ENCODE measurements at regions not wholly inside any gene's neighbourhood (a gene's known extent, or its start where the extent isn't known, plus 50 kb on each side); places are given as distances from the start of the nearest gene placed in this dataset.

DNA sequence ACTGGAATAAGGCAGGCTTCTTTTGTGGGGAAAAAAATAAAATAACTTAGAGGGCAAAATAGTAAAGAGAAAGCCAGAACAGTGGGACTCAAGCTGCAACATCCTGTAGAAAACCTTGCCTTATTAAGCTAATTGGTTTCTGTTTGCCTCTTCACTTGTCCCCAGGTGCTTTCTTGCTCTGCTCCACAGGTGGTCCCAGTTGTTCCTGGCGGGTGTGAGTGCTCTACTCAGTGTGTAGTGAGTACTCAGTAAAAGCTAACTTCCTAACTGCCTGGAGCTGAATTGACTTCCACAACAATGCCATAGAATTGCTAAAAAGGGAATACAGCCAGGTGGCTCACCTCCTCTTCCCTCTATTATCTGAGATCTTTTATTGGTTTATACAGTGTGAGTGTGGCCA, 930.2 kb downstream of the C4orf33 start:
- no peaks in the 10 kb centered on the region for H3K27me3 ChIP-seq (ENCODE audit: control insufficient read depth, insufficient read depth, low read length)
- dilution Hi-C loops (cut with HindIII; ENCODE audit: low sequenced_read_pairs, unreplicated experiment) (no loop called here), in situ Hi-C loops (cut with MboI; ENCODE audit: low sequenced_read_pairs) (no loop called here), intact Hi-C loops (cut with micrococcal nuclease) (no loop called here)
- no peak overlapping the region for H2BK15ac ChIP-seq (ENCODE audit: low read depth, low read length)
- no peaks in the 10 kb centered on the region for H3K36me3 ChIP-seq (ENCODE audit: control insufficient read depth, insufficient read depth, low read length)
- H3K9me1 ChIP-seq (ENCODE audit: insufficient read depth, low read length): no peaks in the 10 kb centered on the region
- DNase-seq (no peak), ATAC-seq (ENCODE audit: low read depth) (no peak)
- H2AK9ac ChIP-seq (replicated peaks; ENCODE audit: low read depth, low read length, poor library complexity): no peak overlapping the region
- no peak overlapping the region for H2AFZ ChIP-seq (replicated peaks; ENCODE audit: low read length, poor library complexity)
- H2AK5ac ChIP-seq (ENCODE audit: low read depth, low read length): no peak overlapping the region
- WGBS, 2 experiments (ENCODE audit: extremely low coverage in 2 of 2, insufficient read length in 1 of 2): no CpG with 5 or more reads among the region's 1 CpG
- no peak overlapping the region for H4K5ac ChIP-seq (ENCODE audit: low read depth, low read length)
- H3K4me2 ChIP-seq (ENCODE audit: low read depth, low read length): no peak overlapping the region
- H3K18ac ChIP-seq (ENCODE audit: low read depth, low read length): no peak overlapping the region
- TF ChIP-seq, protein P1, sequence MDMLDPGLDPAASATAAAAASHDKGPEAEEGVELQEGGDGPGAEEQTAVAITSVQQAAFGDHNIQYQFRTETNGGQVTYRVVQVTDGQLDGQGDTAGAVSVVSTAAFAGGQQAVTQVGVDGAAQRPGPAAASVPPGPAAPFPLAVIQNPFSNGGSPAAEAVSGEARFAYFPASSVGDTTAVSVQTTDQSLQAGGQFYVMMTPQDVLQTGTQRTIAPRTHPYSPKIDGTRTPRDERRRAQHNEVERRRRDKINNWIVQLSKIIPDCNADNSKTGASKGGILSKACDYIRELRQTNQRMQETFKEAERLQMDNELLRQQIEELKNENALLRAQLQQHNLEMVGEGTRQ (IDR thresholded peaks at IDR 0.05; ENCODE audit: low read depth, low read length): no peak
- TF ChIP-seq, protein P2, sequence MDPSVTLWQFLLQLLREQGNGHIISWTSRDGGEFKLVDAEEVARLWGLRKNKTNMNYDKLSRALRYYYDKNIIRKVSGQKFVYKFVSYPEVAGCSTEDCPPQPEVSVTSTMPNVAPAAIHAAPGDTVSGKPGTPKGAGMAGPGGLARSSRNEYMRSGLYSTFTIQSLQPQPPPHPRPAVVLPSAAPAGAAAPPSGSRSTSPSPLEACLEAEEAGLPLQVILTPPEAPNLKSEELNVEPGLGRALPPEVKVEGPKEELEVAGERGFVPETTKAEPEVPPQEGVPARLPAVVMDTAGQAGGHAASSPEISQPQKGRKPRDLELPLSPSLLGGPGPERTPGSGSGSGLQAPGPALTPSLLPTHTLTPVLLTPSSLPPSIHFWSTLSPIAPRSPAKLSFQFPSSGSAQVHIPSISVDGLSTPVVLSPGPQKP (IDR thresholded peaks at IDR 0.05; ENCODE audit: borderline replicate concordance, low read depth, low read length): no peak
- TF ChIP-seq RAD21 (IDR thresholded peaks at IDR 0.05; ENCODE audit: low read length) (no peak), RCOR1 (IDR thresholded peaks at IDR 0.05; ENCODE audit: insufficient replicate concordance, low read length) (no peak), POLR2A (IDR thresholded peaks at IDR 0.05; ENCODE audit: low read depth, low read length) (no peak), CHD1 (IDR thresholded peaks at IDR 0.05; ENCODE audit: low read depth, low read length) (no peak), FOS (IDR thresholded peaks at IDR 0.05; ENCODE audit: low read depth, low read length) (no peak), BHLHE40 (IDR thresholded peaks at IDR 0.05; ENCODE audit: low read depth, low read length) (no peak)
- TF ChIP-seq, protein P3, sequence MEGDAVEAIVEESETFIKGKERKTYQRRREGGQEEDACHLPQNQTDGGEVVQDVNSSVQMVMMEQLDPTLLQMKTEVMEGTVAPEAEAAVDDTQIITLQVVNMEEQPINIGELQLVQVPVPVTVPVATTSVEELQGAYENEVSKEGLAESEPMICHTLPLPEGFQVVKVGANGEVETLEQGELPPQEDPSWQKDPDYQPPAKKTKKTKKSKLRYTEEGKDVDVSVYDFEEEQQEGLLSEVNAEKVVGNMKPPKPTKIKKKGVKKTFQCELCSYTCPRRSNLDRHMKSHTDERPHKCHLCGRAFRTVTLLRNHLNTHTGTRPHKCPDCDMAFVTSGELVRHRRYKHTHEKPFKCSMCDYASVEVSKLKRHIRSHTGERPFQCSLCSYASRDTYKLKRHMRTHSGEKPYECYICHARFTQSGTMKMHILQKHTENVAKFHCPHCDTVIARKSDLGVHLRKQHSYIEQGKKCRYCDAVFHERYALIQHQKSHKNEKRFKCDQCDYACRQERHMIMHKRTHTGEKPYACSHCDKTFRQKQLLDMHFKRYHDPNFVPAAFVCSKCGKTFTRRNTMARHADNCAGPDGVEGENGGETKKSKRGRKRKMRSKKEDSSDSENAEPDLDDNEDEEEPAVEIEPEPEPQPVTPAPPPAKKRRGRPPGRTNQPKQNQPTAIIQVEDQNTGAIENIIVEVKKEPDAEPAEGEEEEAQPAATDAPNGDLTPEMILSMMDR (conservative IDR thresholded peaks at IDR 0.05; ENCODE audit: low read depth, low read length): no peak
- no peak overlapping the region for H3K4me3 ChIP-seq (ENCODE audit: insufficient read depth, low read depth, low read length)
- no peak overlapping the region for H3K9ac ChIP-seq (ENCODE audit: low read depth, low read length)
- H3K23ac ChIP-seq (ENCODE audit: low read depth, low read length): no peak overlapping the region
- no peak overlapping the region for H2BK120ac ChIP-seq (ENCODE audit: low read depth, low read length)
- CTCF ChIA-PET: no interaction called here
- POLR2A ChIA-PET (ENCODE audit: unreplicated experiment): no interaction called here
- no peak overlapping the region for H3K4ac ChIP-seq (ENCODE audit: low read depth, low read length)
- no peak overlapping the region for H2BK5ac ChIP-seq (ENCODE audit: low read depth, low read length, poor library complexity, severe bottlenecking)
- no peak overlapping the region for H3K56ac ChIP-seq (ENCODE audit: extremely low read depth, insufficient read depth, low read length)
- H3K79me1 ChIP-seq (ENCODE audit: low read depth in 1 of 2, low read length in 2 of 2): no peaks in the 10 kb centered on the region
- no peak overlapping the region for H3K14ac ChIP-seq (replicated peaks; ENCODE audit: low read depth, low read length)
- H3K9me3 ChIP-seq (ENCODE audit: control insufficient read depth, insufficient read depth, low read length): peaks cover 6% of the 10 kb centered on the region
- H2BK20ac ChIP-seq (ENCODE audit: low read depth, low read length): no peak overlapping the region
- no TSS peak for BruUV-seq (replicated peaks)
- no peaks in the 10 kb centered on the region for H3K4me1 ChIP-seq (ENCODE audit: control insufficient read depth, insufficient read depth, low read length)
- no peak overlapping the region for H4K8ac ChIP-seq (ENCODE audit: low read depth in 2 of 2, low read length in 2 of 2)
- no peak overlapping the region for H3K27ac ChIP-seq (ENCODE audit: insufficient read depth, low read length)
- H4K91ac ChIP-seq (ENCODE audit: insufficient read depth, low read depth, low read length): no peak overlapping the region
- H4K20me1 ChIP-seq (ENCODE audit: insufficient read depth, low read length): no peaks in the 10 kb centered on the region

All from IMR-90 (cell line).